Lung (tissue), 11 donors: ENCODE measurements at regions not wholly inside any gene's neighbourhood (a gene's known extent, or its start where the extent isn't known, plus 50 kb on each side); places are given as distances from the start of the nearest gene placed in this dataset.

Experiments used
- ATAC-seq: fragments of 200-7000 bp; cut with Tn5 transposase; one replicate; pipeline ENCODE4 v1.9.1; 2020; ENCODE audit warnings: moderate number of reproducible peaks; ENCODE audit not compliant: insufficient read depth, low FRiP score
- DNase-seq, 3 donors: peaks; one replicate each; pipeline ENCODE4 v3.0.0-alpha.2; 2013 to 2017
- H3K27ac ChIP-seq, 2 donors: one replicate each; pipeline ENCODE4 v1.5.1; 2013; ENCODE audit warnings: mild to moderate bottlenecking in 2 of 2, moderate library complexity in 2 of 2, control low read depth in 1 of 2, inconsistent platforms in 1 of 2, low read depth in 1 of 2, low read length in 1 of 2
- H3K27me3 ChIP-seq, 3 donors: one replicate each; pipeline ENCODE4 v1.5.1; 2013; ENCODE audit warnings: low read length in 2 of 3; ENCODE audit not compliant: control insufficient read depth in 3 of 3, insufficient read depth in 3 of 3
- H3K36me3 ChIP-seq, 4 donors: one replicate each; pipeline ENCODE4 v1.5.1; 2013; ENCODE audit warnings: low read length in 4 of 4, mild to moderate bottlenecking in 1 of 4, moderate library complexity in 1 of 4; ENCODE audit not compliant: control insufficient read depth in 4 of 4, insufficient read depth in 4 of 4
- H3K4me1 ChIP-seq, 5 donors: one replicate each; pipeline ENCODE4 v1.5.1; 2013; ENCODE audit warnings: low read length in 5 of 5, mild to moderate bottlenecking in 2 of 5, moderate library complexity in 1 of 5; ENCODE audit not compliant: control insufficient read depth in 5 of 5, insufficient read depth in 5 of 5
- H3K4me3 ChIP-seq: one replicate; pipeline ENCODE4 v1.5.1; 2013; ENCODE audit warnings: mild to moderate bottlenecking, control low read depth, moderate library complexity
- H3K9ac ChIP-seq, 2 donors: one replicate each; pipeline ENCODE4 v1.5.1; 2013; ENCODE audit warnings: low read length in 2 of 2, control low read depth in 1 of 2; ENCODE audit not compliant: insufficient read depth in 1 of 2
- H3K9me3 ChIP-seq, 4 donors: one replicate each; pipeline ENCODE4 v1.5.1; 2013; ENCODE audit warnings: low read length in 3 of 4, mild to moderate bottlenecking in 1 of 4, moderate library complexity in 1 of 4; ENCODE audit not compliant: control insufficient read depth in 4 of 4, insufficient read depth in 3 of 4
- CTCF ChIP-seq: IDR thresholded peaks from 2 replicates; pipeline ENCODE4 v1.5.1; 2012; ENCODE audit warnings: mild to moderate bottlenecking; ENCODE audit errors: control extremely low read depth, extremely low read depth
- WGBS, 2 donors: extraction: QIAGEN DNeasy Blood & Tissue Kit; methylation state at CpG; one replicate each; pipeline ENCODE4 v1.1.7; 2013; 5-methylcytosine and 5-hydroxymethylcytosine counted together
- donor health status: control.
- donor health status: control.
- donor health status: Bipolar disorder and iron deficiency.
- donor health status: healthy.
- donor health status: DM: yes; HTN: yes; CAD: no.

- Histone ChIP-seq H3K9ac (no peak overlapping the region), H3K27ac (no peak overlapping the region), H3K36me3 (no peaks in the 10 kb centered on the region), H3K9me3 (no peaks in the 10 kb centered on the region), H3K27me3 (no peaks in the 10 kb centered on the region), H3K4me1 (no peaks in the 10 kb centered on the region), H3K4me3 (no peak overlapping the region)
- TF ChIP-seq CTCF = no peak
- ATAC-seq = no peak
- DNase-seq = no peak
These were observed 89.6 kb upstream of the SPRY2 start for GRCh38 chr13:80430561-80430960.

- H3K27ac ChIP-seq = no peak overlapping the region
- no peaks in the 10 kb centered on the region for H3K36me3 ChIP-seq
- H3K9me3 ChIP-seq = peaks cover 0 to 4% (median 2%) of the 10 kb centered on the region in 4 donors
- WGBS, 2 donors = 70 to 79% methylated on average over 3 of the region's 3 CpGs
- H3K9ac ChIP-seq = no peak overlapping the region
- no peaks in the 10 kb centered on the region for H3K4me1 ChIP-seq
- ATAC-seq (no peak), DNase-seq (no peak)
- H3K27me3 ChIP-seq = no peaks in the 10 kb centered on the region
- no peak overlapping the region for H3K4me3 ChIP-seq
- no peak for TF ChIP-seq CTCF
These were observed 87.6 kb upstream of the SPRY2 start for GRCh38 chr13:80428349-80429096.

- no peak for TF ChIP-seq CTCF
- Histone ChIP-seq H3K36me3 (no peaks in the 10 kb centered on the region), H3K4me1 (no peaks in the 10 kb centered on the region), H3K4me3 (no peak overlapping the region), H3K9ac (no peak overlapping the region), H3K27ac (no peak overlapping the region), H3K27me3 (no peaks in the 10 kb centered on the region), H3K9me3 (peaks cover 0 to 8% (median 4%) of the 10 kb centered on the region in 4 donors)
- 62 to 80% methylated on average over 2 of the region's 2 CpGs for WGBS, 2 donors
- ATAC-seq (no peak), DNase-seq (no peak)
These were observed 78.5 kb upstream of the SPRY2 start for GRCh38 chr13:80419416-80419815.

- no peak for TF ChIP-seq CTCF
- no peak for ATAC-seq
- no peak overlapping the region for H3K4me3 ChIP-seq
These were observed 72.7 kb upstream of the SPRY2 start for GRCh38 chr13:80413611-80414010.

More at GRCh38 chr13:80413611-80414010, 72.7 kb upstream of the SPRY2 start:
- H3K9me3 ChIP-seq = no peaks in the 10 kb centered on the region
- no peaks in the 10 kb centered on the region for H3K36me3 ChIP-seq
- no peak overlapping the region for H3K27ac ChIP-seq
- DNase-seq = no peak
- H3K27me3 ChIP-seq = no peaks in the 10 kb centered on the region
- H3K4me1 ChIP-seq = no peaks in the 10 kb centered on the region
- H3K9ac ChIP-seq = no peak overlapping the region
